ENCODE measurements at regions not wholly inside any gene's neighbourhood (a gene's known extent, or its start where the extent isn't known, plus 50 kb on each side); places are given as distances from the start of the nearest gene placed in this dataset.

GRCh38 chr1:60751306-60751705 lies 331.1 kb upstream of the NFIA start:
- no peak for TF ChIP-seq POLR2A (IDR thresholded peaks at IDR 0.05)
- TF ChIP-seq CTCF (IDR thresholded peaks at IDR 0.05): no peak

Data from thyroid gland (tissue), 4 donors.